ENCODE measurements at regions not wholly inside any gene's neighbourhood (a gene's known extent, or its start where the extent isn't known, plus 50 kb on each side); places are given as distances from the start of the nearest gene placed in this dataset.

DNA sequence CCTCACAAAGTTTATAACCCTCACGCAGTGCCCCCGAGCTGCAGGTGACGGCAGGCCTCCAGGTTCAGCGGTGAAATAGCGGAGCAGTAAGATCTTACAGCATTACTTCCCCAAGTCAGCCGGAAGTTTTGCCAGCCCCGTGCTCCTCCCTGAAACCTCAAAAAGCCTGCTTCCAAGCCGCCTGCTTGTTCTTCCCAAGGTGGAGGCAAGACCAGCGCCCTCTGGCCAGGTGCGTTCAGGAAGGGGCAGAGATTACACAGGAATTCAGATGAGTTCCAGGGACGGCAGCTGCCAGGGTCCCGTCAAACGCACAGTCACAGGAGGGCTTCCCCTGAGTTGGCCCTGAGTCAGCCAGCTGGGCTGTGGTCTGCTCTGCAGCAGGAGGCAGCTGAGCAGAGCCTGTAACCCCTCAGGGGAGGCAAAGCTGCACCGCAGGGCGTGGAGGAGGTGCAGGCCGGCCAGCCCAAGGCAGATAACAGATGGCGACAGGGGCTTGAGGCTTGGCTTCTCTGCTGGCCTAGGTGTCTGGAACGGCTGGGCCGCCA is 124.1 kb upstream of the RPS6KA2 start:
- no peak for TF ChIP-seq CTCF (IDR thresholded peaks at IDR 0.05)
- TF ChIP-seq POLR2A (IDR thresholded peaks at IDR 0.05): no peak
